Heart left ventricle (tissue), 16 donors: ENCODE measurements at regions not wholly inside any gene's neighbourhood (a gene's known extent, or its start where the extent isn't known, plus 50 kb on each side); places are given as distances from the start of the nearest gene placed in this dataset.
A peak's percentile ranks its signal among the peaks of the same experiment; 100 is the strongest.

ENCODE experiments used
- ATAC-seq, 4 donors: fragments of 200-7000 bp; cut with Tn5 transposase; one replicate each; pipeline ENCODE4 v1.9.1; 2020 to 2022; ENCODE audit warnings: moderate library complexity in 4 of 4, mild to moderate bottlenecking in 3 of 4, moderate number of reproducible peaks in 1 of 4
- DNase-seq, 5 donors: peaks; one replicate each; pipeline ENCODE4 v3.0.0-alpha.2; 2020
- H3K27ac ChIP-seq, 12 donors: fragments of 200-600 bp; sonication (generic) in 4 of 12; one replicate each; pipeline versions ENCODE4 v1.5.0 to v1.8.0; 2016 to 2022; ENCODE audit warnings: mild to moderate bottlenecking in 2 of 12
- H3K27me3 ChIP-seq, 9 donors: fragments of 200-600 bp; sonication (generic) in 2 of 9; one replicate each; pipeline versions ENCODE4 v1.5.1 to v1.8.0; 2016 to 2022; ENCODE audit warnings: mild to moderate bottlenecking in 3 of 9
- H3K36me3 ChIP-seq, 9 donors: fragments of 200-600 bp; sonication (generic) in 2 of 9; one replicate each; pipeline versions ENCODE4 v1.5.0 to v1.8.0; 2018 to 2022; ENCODE audit warnings: mild to moderate bottlenecking in 2 of 9
- H3K4me1 ChIP-seq, 12 donors: fragments of 200-600 bp; sonication (generic) in 4 of 12; one replicate each; pipeline versions ENCODE4 v1.5.0 to v1.8.0; 2016 to 2022; ENCODE audit warnings: mild to moderate bottlenecking in 3 of 12
- H3K4me3 ChIP-seq, 12 donors: fragments of 200-600 bp; sonication (generic) in 4 of 12; one replicate each; pipeline versions ENCODE4 v1.5.0 to v1.8.0; 2017 to 2022; ENCODE audit warnings: mild to moderate bottlenecking in 9 of 12, moderate library complexity in 4 of 12
- H3K9me3 ChIP-seq, 12 donors: fragments of 200-600 bp; sonication (generic) in 4 of 12; one replicate each; pipeline versions ENCODE4 v1.5.0 to v1.8.0; 2016 to 2022; ENCODE audit warnings: mild to moderate bottlenecking in 1 of 12
- CTCF ChIP-seq, 12 donors: fragments of 200-600 bp; sonication (generic) in 4 of 12; IDR thresholded peaks; one replicate each; pipeline versions ENCODE4 v1.5.0 to v1.8.0; 2018 to 2022; ENCODE audit warnings: antibody characterized with exemption in 12 of 12, mild to moderate bottlenecking in 5 of 12
- POLR2A ChIP-seq, 2 donors: fragments of 450-650 bp; IDR thresholded peaks; one replicate each; pipeline ENCODE4 v1.6.1; 2017; ENCODE audit warnings: antibody characterized with exemption in 2 of 2, mild to moderate bottlenecking in 2 of 2, moderate library complexity in 2 of 2
- WGBS, 4 donors: extraction: QIAGEN DNeasy Blood & Tissue Kit in 2 of 4; methylation state at CpG; one replicate each; pipeline versions ENCODE4 v1.1.5 to v1.1.7; 2013 to 2018; 5-methylcytosine and 5-hydroxymethylcytosine counted together
- intact Hi-C, 10 donors: fragments of 100-400 bp; cut with DNase I; formaldehyde crosslinking; loops; one replicate each; pipeline versions ENCODE4 v1.11.1 to v1.14.2; 2022
- donor health status: ischemic (EF 13 %, LVEDD 7.1; RV severe dilation, severe dysfunction).
- donor health status: healthy with polysubstance abuse.
- donor health status: DM: no; HTN: yes; CAD: no.
- donor health status: DM: no; HTN: no; CAD: no.
- donor health status: ischemic (EF 25% LVEDD 6.9; RV normal size, moderate dysfunction).
- donor health status: ischemic (EF 25% LVEDD 5.7; RV mildly dilated, moderate dysfunction).
- donor health status: healthy.
- donor health status: DM: yes; HTN: yes; CAD: no.
- donor health status: ischemic (EF 35%, LVEDD 5.7; RV mildly dilated, moderate dysfunction).
- donor health status: nonischemic (EF 11% LVEDD 7.7; RV severe dilation, severe dysfunction).
- donor health status: DM: yes; HTN: yes; CAD: no.
- donor health status: PGD.
- donor health status: ischemic (EF 29% LVEDD 5.4; RV normal size, mild dysfunction).
- donor health status: nonischemic (EF 23%, LVEDD 6.1; RV moderate dilation, normal function).

GRCh38 chr4:23629421-23629820, 260.4 kb downstream of the PPARGC1A start:
- ATAC-seq (no peak), DNase-seq (no peak)
- Histone ChIP-seq H3K4me1 (no peaks in the 10 kb centered on the region), H3K27ac (no peak overlapping the region), H3K4me3 (no peak overlapping the region), H3K9me3 (peaks cover 0 to 18% (median 10%) of the 10 kb centered on the region in 12 donors), H3K36me3 (no peaks in the 10 kb centered on the region), H3K27me3 (no peaks in the 10 kb centered on the region)
- intact Hi-C loops = no loop called here
- 20 to 43% (median 31%) methylated on average over 2 of the region's 2 CpGs for WGBS, 4 donors
- TF ChIP-seq CTCF (IDR thresholded peaks at IDR 0.05) = no peak
- no peak for TF ChIP-seq POLR2A (IDR thresholded peaks at IDR 0.05)

- intact Hi-C loops = loop anchor here in 3 of 10 donors (5.0 to 10.0 kb wide), 2 partner anchors 247 to 250 kb away; no protein-coding TSS in a partner anchor
- WGBS, 4 donors = 53 to 86% (median 66%) methylated on average over 3 to 5 of the region's 6 CpGs
- Histone ChIP-seq H3K4me3 (no peak overlapping the region), H3K4me1 (no peaks in the 10 kb centered on the region), H3K9me3 (no peaks in the 10 kb centered on the region), H3K27me3 (no peaks in the 10 kb centered on the region), H3K36me3 (no peaks in the 10 kb centered on the region), H3K27ac (no peak overlapping the region)
- TF ChIP-seq CTCF (IDR thresholded peaks at IDR 0.05) (peak in 8 of 12 donors; percentile 4 to 45 (median 30)), POLR2A (IDR thresholded peaks at IDR 0.05) (no peak)
- DNase-seq (no peak), ATAC-seq (peak in 3 of 4 donors; percentile 45 to 80 (median 64))
Measured at GRCh38 chr4:23614284-23614892, 275.5 kb downstream of the PPARGC1A start.

GRCh38 chr4:23613782-23614181, 276.1 kb downstream of the PPARGC1A start:
- Histone ChIP-seq H3K27ac (no peak overlapping the region), H3K9me3 (no peaks in the 10 kb centered on the region), H3K4me3 (no peak overlapping the region), H3K4me1 (no peaks in the 10 kb centered on the region), H3K27me3 (no peaks in the 10 kb centered on the region), H3K36me3 (no peaks in the 10 kb centered on the region)
- ATAC-seq (no peak), DNase-seq (no peak)
- intact Hi-C loops = loop anchor here in 3 of 10 donors (5.0 to 10.0 kb wide), 2 partner anchors 246 to 249 kb away; no protein-coding TSS in a partner anchor
- TF ChIP-seq POLR2A (IDR thresholded peaks at IDR 0.05) = no peak
- no peak for TF ChIP-seq CTCF (IDR thresholded peaks at IDR 0.05)

- intact Hi-C loops = no loop called here
- no peaks in the 10 kb centered on the region for H3K27me3 ChIP-seq
- WGBS, 4 donors = 47 to 60% (median 49%) methylated on average over 2 of the region's 2 CpGs
- DNase-seq (no peak), ATAC-seq (no peak)
- H3K4me3 ChIP-seq = no peak overlapping the region
- no peaks in the 10 kb centered on the region for H3K36me3 ChIP-seq
- no peak for TF ChIP-seq CTCF (IDR thresholded peaks at IDR 0.05)
- TF ChIP-seq POLR2A (IDR thresholded peaks at IDR 0.05) = no peak
- H3K27ac ChIP-seq = no peak overlapping the region
- H3K4me1 ChIP-seq = no peaks in the 10 kb centered on the region
- H3K9me3 ChIP-seq = no peaks in the 10 kb centered on the region
Measured at GRCh38 chr4:23602720-23603119, 287.1 kb downstream of the PPARGC1A start.
